Gastroesophageal sphincter (tissue), 3 donors: ENCODE measurements at regions not wholly inside any gene's neighbourhood (a gene's known extent, or its start where the extent isn't known, plus 50 kb on each side); places are given as distances from the start of the nearest gene placed in this dataset.

Experiments
- CTCF ChIP-seq, 4 experiments: fragments of 200-600 bp in 2 of 4; fragments of 450-650 bp in 2 of 4; sonication (generic) in 1 of 4; IDR thresholded peaks; one replicate each; pipeline ENCODE4 v1.5.1; 2017 to 2019; ENCODE audit warnings: antibody characterized with exemption in 4 of 4, mild to moderate bottlenecking in 2 of 4, moderate library complexity in 2 of 4
- EP300 ChIP-seq: sonication (generic); formaldehyde crosslinking; IDR thresholded peaks from one replicate; pipeline ENCODE4 v1.6.1; 2017; ENCODE audit warnings: antibody characterized with exemption, mild to moderate bottlenecking
- POLR2A ChIP-seq, 2 donors: fragments of 450-650 bp; IDR thresholded peaks; one replicate each; pipeline ENCODE4 v1.6.1; 2017; ENCODE audit warnings: antibody characterized with exemption in 2 of 2, mild to moderate bottlenecking in 2 of 2, moderate library complexity in 1 of 2
- POLR2AphosphoS5 ChIP-seq: sonication (generic); formaldehyde crosslinking; IDR thresholded peaks from one replicate; pipeline ENCODE4 v1.6.1; 2017; ENCODE audit warnings: antibody characterized with exemption

GRCh38 chrX:140057001-140057411, 91.7 kb upstream of the CXorf66 start:
- TF ChIP-seq CTCF (IDR thresholded peaks at IDR 0.05) (peak; percentile 48 to 84 (median 58)), POLR2AphosphoS5 (no peak), POLR2A (IDR thresholded peaks at IDR 0.05) (no peak), EP300 (no peak)
